Lower leg skin (tissue), 3 donors: ENCODE measurements at regions not wholly inside any gene's neighbourhood (a gene's known extent, or its start where the extent isn't known, plus 50 kb on each side); places are given as distances from the start of the nearest gene placed in this dataset.

Source experiments
- CTCF ChIP-seq, 3 donors: fragments of 450-650 bp; IDR thresholded peaks; one replicate each; pipeline ENCODE4 v1.5.1; 2016; ENCODE audit warnings: antibody characterized with exemption in 3 of 3, mild to moderate bottlenecking in 3 of 3, moderate library complexity in 2 of 3
- POLR2A ChIP-seq, 2 donors: fragments of 450-650 bp; IDR thresholded peaks; one replicate each; pipeline ENCODE4 v1.6.1; 2016 to 2017; ENCODE audit warnings: antibody characterized with exemption in 2 of 2, mild to moderate bottlenecking in 1 of 2, moderate library complexity in 1 of 2

- TF ChIP-seq POLR2A (IDR thresholded peaks at IDR 0.05) (no peak), CTCF (IDR thresholded peaks at IDR 0.05) (no peak)
Observed at GRCh38 chr14:56964895-56965294, 154.6 kb upstream of the OTX2 start.
